Hypothalamus (tissue), 51 donors: ENCODE measurements at regions not wholly inside any gene's neighbourhood (a gene's known extent, or its start where the extent isn't known, plus 50 kb on each side); places are given as distances from the start of the nearest gene placed in this dataset.

Experiments
- DNase-seq, 51 donors: peaks; one replicate each; lab custom pipeline; 2025; lab: John Stamatoyannopoulos, UW

- no peak for DNase-seq
Measured at GRCh38 chr6:28758046-28758817, 165.6 kb downstream of the TRIM27 start.

GRCh38 chr6:28758818-28759235, 165.0 kb downstream of the TRIM27 start:
- DNase-seq = no peak

DNA sequence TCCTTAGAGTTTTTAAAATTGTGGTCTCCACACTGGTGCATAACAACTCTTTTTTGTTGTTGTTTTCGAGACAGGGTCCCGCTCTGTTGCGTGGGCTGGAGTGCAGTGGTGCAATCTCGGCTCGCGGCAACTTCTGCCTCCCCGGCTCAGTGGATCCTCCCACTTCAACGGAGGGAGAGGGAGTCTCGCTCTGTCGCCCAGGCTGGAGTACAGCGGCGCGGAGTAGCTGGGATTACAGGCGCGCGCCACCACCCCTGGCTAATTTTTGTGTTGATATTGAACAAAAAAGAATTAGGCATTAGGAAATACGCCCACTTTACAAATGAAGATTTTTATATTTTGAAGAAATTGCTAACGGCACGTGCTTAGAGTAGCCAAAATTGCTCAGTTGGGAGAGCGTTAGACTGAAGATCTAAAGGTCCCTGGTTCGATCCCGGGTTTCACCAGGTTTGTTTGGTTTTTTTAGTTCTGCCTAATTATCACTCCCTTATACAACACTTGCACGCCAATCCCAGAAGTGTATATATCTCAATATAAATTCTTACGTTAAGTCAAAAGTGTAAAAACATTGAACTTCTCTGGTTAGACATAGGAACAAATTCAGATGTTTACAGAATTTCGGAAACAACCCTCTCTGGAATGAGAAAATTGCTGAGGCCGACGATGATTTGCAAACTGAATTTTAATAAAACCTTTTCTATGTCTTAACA, 159.6 kb downstream of the TRIM27 start:
- DNase-seq = no peak

- DNase-seq = no peak
Measured at GRCh38 chr6:28764761-28765282, 159.0 kb downstream of the TRIM27 start.

DNA sequence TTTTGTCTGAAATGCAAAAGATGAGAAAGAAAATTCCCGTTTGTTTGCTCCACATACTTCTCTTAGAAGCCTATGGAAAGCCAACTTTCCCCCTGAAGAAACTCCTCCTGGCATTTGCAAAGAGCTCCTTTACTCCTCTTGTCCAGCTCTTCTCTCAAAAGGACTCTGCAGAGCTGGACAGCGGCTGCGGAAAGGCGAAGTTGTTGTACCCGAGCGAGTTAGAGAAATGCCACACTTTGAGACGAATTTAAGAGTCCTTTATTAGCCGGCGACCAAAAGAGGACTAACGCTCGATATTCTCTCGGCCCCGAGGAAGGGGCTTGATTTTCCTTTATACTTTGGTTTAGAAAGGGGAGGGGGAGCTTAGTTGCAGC, 157.8 kb downstream of the TRIM27 start:
- DNase-seq = no peak

- no peak for DNase-seq
Measured at GRCh38 chr6:28766426-28766825, 157.4 kb downstream of the TRIM27 start.

GRCh38 chr6:28767133-28767532, 156.7 kb downstream of the TRIM27 start:
- no peak for DNase-seq

DNA sequence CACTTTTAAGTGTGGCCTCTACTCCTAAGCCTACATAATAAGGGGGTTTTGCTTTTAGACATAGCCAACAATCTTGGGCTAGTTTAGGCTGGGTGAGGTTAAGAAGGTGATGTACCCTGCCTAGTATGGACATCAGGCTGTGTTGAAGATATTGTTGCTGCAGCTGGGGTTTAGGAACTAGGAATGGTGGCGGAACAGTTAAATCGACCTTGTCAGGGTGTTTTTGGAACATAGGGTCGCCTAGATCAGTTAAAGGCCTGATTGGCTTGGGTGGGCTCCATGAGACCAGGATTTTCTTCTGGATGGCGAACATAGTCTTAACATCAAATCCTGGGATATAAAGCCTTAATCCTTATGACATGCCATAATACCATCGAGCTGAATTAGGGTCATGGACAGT, 156.1 kb downstream of the TRIM27 start:
- no peak for DNase-seq

DNA sequence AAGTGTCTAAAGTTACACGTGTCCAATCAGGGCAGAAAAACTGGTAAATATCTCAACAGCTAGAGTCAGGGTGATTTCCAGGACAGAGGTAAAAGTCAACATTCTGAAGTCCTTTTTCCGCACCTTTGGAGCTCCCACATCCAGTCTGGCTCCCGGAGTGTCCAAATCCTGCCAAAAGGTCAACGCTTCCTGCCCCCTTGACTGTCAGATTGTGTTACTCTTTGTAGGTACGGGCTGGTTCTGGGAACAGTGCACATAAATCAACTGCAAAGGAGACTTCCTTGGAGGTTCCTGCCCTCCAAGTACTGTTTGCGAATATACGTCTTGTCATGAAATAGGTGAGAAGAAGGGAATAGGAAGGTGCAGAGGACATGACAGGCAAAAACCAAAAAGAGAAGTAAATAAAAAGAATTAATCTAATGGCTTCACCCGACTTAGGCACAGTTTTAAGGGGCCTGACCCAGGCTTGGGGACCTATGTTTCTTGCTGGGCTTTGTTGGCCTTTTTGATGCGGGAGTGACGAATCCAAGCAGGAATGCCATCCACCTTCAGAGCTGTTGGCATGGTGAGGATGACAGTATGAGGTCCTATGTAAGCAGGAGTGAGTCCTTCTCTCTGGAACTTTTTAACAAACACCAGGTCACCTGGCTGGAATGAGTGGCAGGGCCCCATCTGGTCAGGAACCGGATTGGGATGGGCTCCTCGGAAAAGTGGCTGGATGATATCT, 155.4 kb downstream of the TRIM27 start:
- DNase-seq = no peak

DNA sequence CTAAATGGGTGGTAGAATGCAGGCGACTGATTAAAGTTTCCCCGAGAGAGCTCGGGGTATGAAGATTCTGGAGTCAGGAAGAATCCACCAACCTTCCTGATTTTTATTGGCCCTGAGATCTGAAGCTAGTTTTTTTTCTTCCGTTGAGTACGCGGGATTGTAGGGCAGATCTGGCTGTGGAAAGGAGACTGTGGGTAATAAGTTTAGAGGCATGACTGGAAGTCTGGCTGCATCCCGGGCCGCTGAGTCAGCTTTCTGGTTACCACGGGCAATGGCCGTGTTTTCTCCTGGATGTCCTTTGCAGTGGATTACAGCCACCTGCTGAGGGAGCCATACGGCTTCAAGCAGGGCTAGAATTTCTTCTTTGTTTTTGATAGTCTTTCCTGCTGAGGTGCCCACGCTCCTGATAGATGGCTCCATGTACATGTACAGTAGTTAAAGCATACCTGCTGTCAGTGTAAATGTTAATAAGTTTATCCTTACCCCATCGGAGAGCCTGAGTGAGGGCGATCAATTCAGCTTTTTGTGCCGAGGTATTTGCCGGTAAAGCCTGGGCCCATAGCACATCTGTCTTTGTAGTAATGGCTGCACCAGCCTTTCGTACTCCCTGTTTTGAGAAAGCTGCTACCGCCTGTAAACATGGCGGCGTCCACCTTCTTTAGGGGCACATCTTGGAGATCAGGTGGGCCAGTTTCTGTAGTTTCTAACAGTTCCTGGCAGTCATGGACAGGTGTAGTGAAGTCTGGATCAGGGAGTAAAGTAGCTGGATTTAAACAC, 154.0 kb downstream of the TRIM27 start:
- no peak for DNase-seq

GRCh38 chr6:28770732-28771131, 153.1 kb downstream of the TRIM27 start:
- no peak for DNase-seq

DNA sequence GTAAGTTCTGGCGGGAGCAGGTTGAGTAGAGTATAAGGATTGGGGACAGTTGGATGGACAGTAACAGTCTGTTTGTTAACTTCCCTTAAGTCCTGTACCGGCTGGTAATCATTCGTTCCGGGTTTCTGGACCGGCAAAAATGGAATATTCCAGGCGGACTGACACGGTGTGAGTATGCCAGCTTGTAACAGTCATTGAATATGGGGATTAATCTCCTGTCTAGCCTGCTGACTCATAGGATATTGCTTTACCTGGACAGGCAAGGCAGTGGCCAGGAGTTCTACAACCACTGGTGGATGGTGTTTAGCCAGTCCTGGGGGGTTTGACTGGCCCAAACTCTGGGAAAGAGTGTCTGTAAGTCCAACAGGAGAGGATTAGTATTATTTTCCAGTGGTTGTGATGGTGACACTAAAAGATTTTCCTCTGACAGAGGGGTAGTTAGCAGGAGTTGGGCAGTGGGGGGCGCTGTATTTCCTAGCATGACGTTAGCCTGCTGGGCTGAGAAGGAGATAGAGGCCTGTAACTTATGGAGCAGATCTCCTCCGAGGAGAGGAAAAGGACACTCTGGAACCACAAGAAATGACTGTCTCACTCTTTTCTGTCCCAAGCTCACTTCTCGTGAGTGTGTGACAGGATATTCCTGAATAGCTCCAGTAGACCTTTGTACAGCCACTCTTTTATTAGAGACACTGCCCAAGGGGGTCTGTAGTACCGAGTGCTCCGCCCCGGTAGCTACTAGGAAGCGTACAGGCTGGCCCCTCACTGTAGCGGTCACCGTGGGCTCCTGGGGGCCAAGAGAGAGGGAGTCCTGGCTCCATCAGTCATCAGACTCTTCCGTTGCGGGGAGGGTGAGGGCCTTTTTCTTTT, 152.2 kb downstream of the TRIM27 start:
- no peak for DNase-seq

DNA sequence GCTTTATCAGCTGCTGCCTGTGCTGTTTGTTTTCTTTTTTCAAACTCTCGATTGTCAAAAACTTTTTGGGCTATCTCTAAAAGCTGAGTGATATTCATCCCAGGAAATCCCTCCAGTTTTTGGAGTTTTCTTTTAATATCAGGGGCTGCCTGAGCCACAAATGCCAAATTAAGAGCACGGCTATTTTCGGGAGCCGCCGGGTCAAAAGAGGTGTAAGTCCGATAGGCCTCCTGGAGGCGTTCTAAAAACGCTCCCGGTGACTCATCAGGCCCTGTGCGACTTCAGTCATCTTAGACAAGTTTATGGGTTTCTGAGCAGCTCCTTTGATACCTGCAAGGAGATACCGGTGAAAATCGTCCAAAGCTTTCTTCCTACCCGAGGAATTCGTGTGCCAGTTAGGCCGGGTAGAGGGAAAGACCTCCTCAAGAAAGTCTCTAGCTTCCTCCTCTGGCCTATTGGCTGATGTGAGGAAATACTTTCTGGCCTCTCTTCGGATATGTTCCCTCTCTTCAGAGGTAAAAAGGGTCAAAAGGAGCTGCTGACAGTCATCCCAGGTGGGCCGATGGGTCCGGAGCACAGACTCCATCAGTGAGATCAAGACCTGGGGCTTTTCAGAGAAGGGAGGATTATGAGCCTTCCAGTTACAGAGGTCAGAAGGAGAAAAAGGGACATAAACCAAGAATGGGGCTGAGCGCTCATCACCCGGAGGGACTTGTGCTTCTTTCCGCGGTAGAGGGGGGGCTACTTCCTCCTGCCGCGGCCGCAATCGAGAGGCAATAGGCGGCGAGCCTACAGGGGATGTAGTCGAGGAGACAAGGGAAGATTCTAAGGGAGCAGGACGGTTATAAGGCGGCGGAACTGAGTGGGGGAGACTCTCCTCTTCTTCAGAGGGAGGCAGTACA, 151.1 kb downstream of the TRIM27 start:
- DNase-seq = no peak

DNA sequence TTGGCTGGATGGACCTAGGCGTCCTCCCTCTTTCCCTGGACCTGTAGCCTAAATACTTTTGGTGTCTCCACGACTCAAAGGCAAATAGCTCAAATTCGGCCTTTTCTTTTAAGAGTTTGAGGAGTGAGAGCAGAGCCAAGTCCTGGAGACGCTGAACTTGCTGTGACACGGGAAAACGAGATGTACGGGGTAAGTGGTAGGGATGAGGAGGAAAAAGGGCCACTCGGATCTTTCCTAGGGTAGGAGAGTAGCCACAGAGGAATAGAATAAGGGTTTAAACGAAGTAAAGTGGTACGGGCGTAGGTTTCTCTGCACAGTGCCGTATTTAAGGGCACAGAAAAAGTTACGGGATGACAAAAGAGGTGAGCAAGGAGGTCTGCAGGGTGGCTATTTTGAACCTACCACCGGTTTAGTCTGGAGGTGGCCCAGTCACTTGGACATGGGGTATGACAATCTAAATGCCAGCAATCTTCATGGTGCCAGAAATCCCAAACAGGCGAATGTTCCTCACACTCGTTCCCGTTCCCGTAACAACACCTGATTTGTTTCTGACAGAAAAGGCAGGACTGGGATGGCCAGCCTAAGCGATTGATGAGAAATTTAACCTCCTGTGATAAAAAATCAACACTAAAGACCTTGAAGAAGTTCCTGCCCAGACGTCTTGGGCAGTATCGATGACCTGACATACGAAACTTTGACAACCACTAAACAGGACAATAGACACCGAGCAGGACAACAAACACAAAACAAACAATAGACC, 149.3 kb downstream of the TRIM27 start:
- DNase-seq = no peak

GRCh38 chr6:28775052-28775376, 148.8 kb downstream of the TRIM27 start:
- DNase-seq = no peak

GRCh38 chr6:28775405-28776129, 148.2 kb downstream of the TRIM27 start:
- no peak for DNase-seq
